Germinal center (tissue), 1 donor: ENCODE measurements at regions not wholly inside any gene's neighbourhood (a gene's known extent, or its start where the extent isn't known, plus 50 kb on each side); places are given as distances from the start of the nearest gene placed in this dataset.

ENCODE experiments used
- DNase-seq: peaks from one replicate; pipeline ENCODE4 v3.0.0; 2012; ENCODE audit warnings: mixed read lengths, low spot score

GRCh38 chr15:69893086-69893485, 204.6 kb downstream of the TLE3 start:
- no peak for DNase-seq

GRCh38 chr15:69893863-69894262, 203.9 kb downstream of the TLE3 start:
- DNase-seq, result no peak

GRCh38 chr15:69895202-69895601, 202.5 kb downstream of the TLE3 start:
- DNase-seq, result no peak

GRCh38 chr15:69896606-69897005, 201.1 kb downstream of the TLE3 start:
- no peak for DNase-seq

GRCh38 chr15:69897061-69897460, 200.7 kb downstream of the TLE3 start:
- DNase-seq, result no peak

- DNase-seq, result no peak
Measured at GRCh38 chr15:69897471-69898237, 200.1 kb downstream of the TLE3 start.

- no peak for DNase-seq
Measured at GRCh38 chr15:69898243-69898642, 199.5 kb downstream of the TLE3 start.

GRCh38 chr15:69902414-69903062, 195.2 kb downstream of the TLE3 start:
- no peak for DNase-seq

- no peak for DNase-seq
Measured at GRCh38 chr15:69903470-69904469, 193.9 kb downstream of the TLE3 start.

GRCh38 chr15:69906256-69907185, 191.2 kb downstream of the TLE3 start:
- DNase-seq, result no peak

- no peak for DNase-seq
Measured at GRCh38 chr15:69908060-69908459, 189.7 kb downstream of the TLE3 start.

- DNase-seq, result no peak
Measured at GRCh38 chr15:69908590-69909420, 188.9 kb downstream of the TLE3 start.

GRCh38 chr15:69909719-69910444, 187.8 kb downstream of the TLE3 start:
- DNase-seq, result no peak

- no peak for DNase-seq
Measured at GRCh38 chr15:69910514-69910913, 187.2 kb downstream of the TLE3 start.

GRCh38 chr15:69912116-69912515, 185.6 kb downstream of the TLE3 start:
- DNase-seq, result no peak

GRCh38 chr15:69914040-69914439, 183.7 kb downstream of the TLE3 start:
- no peak for DNase-seq

GRCh38 chr15:69914960-69915359, 182.8 kb downstream of the TLE3 start:
- DNase-seq, result no peak

GRCh38 chr15:69916169-69916785, 181.4 kb downstream of the TLE3 start:
- no peak for DNase-seq

- DNase-seq, result no peak
Measured at GRCh38 chr15:69917056-69917455, 180.7 kb downstream of the TLE3 start.
